A549 (cell line): ENCODE measurements at regions not wholly inside any gene's neighbourhood (a gene's known extent, or its start where the extent isn't known, plus 50 kb on each side); places are given as distances from the start of the nearest gene placed in this dataset.

Source experiments
- EP300 ChIP-seq, 2 experiments: fragments of >200 bp; sonication (Bioruptor Twin); formaldehyde crosslinking; IDR thresholded peaks; 2 replicates in 1 of 2; 3 replicates in 1 of 2; pipeline ENCODE4 v1.6.1; 2016 to 2017
- MYC ChIP-seq: IDR thresholded peaks from 2 replicates; pipeline ENCODE4 v1.6.1; 2012; ENCODE audit warnings: mild to moderate bottlenecking, inconsistent platforms, low read length, improper control_type of control experiment, borderline replicate concordance
- RCOR1 ChIP-seq: fragments of 150-350 bp; IDR thresholded peaks from 2 replicates; pipeline ENCODE4 v1.6.1; 2014; ENCODE audit warnings: antibody characterized with exemption, low read length, low read depth
- ZSCAN20 ChIP-seq: fragments of 250-450 bp; sonication (Bioruptor Pico); IDR thresholded peaks from 2 replicates; pipeline ENCODE4 v1.8.0; 2022; ENCODE audit warnings: mild to moderate bottlenecking, moderate library complexity
- TF ChIP-seq, protein P1 (sequence below): fragments of >200 bp; sonication (Bioruptor Twin); formaldehyde crosslinking; IDR thresholded peaks from 3 replicates; pipeline ENCODE4 v1.5.1; 2016

GRCh38 chr19:21621671-21622070, 116.3 kb downstream of the ZNF429 start:
- TF ChIP-seq RCOR1 (no peak), EP300 (IDR thresholded peaks at IDR 0.05) (no peak), ZSCAN20 (CRISPR knock-in tag) (no peak), MYC (no peak)
- TF ChIP-seq, protein P1, sequence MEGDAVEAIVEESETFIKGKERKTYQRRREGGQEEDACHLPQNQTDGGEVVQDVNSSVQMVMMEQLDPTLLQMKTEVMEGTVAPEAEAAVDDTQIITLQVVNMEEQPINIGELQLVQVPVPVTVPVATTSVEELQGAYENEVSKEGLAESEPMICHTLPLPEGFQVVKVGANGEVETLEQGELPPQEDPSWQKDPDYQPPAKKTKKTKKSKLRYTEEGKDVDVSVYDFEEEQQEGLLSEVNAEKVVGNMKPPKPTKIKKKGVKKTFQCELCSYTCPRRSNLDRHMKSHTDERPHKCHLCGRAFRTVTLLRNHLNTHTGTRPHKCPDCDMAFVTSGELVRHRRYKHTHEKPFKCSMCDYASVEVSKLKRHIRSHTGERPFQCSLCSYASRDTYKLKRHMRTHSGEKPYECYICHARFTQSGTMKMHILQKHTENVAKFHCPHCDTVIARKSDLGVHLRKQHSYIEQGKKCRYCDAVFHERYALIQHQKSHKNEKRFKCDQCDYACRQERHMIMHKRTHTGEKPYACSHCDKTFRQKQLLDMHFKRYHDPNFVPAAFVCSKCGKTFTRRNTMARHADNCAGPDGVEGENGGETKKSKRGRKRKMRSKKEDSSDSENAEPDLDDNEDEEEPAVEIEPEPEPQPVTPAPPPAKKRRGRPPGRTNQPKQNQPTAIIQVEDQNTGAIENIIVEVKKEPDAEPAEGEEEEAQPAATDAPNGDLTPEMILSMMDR, result no peak
